Skeletal muscle tissue (tissue), 3 donors: ENCODE measurements at regions not wholly inside any gene's neighbourhood (a gene's known extent, or its start where the extent isn't known, plus 50 kb on each side); places are given as distances from the start of the nearest gene placed in this dataset.
A peak's percentile ranks its signal among the peaks of the same experiment; 100 is the strongest.

ENCODE experiments used
- H3K27ac ChIP-seq: one replicate; pipeline ENCODE4 v1.7.0; 2013; ENCODE audit warnings: mild to moderate bottlenecking, low read depth, low read length, inconsistent platforms
- H3K27me3 ChIP-seq, 3 donors: one replicate each; pipeline ENCODE4 v1.7.0; 2013; ENCODE audit warnings: low read length in 3 of 3; ENCODE audit not compliant: control insufficient read depth in 3 of 3, insufficient read depth in 3 of 3
- H3K36me3 ChIP-seq, 3 donors: one replicate each; pipeline ENCODE4 v1.7.0; 2013; ENCODE audit warnings: low read length in 3 of 3; ENCODE audit not compliant: control insufficient read depth in 3 of 3, insufficient read depth in 3 of 3
- H3K4me1 ChIP-seq, 3 donors: one replicate each; pipeline ENCODE4 v1.7.0; 2013; ENCODE audit warnings: low read length in 3 of 3, mild to moderate bottlenecking in 3 of 3; ENCODE audit not compliant: control insufficient read depth in 3 of 3, insufficient read depth in 3 of 3
- H3K4me3 ChIP-seq, 3 donors: one replicate each; pipeline ENCODE4 v1.7.0; 2013; ENCODE audit warnings: low read length in 3 of 3
- H3K9ac ChIP-seq, 3 donors: one replicate each; pipeline ENCODE4 v1.7.0; 2013; ENCODE audit warnings: low read length in 3 of 3, mild to moderate bottlenecking in 3 of 3, moderate library complexity in 2 of 3, low read depth in 1 of 3
- H3K9me3 ChIP-seq, 3 donors: one replicate each; pipeline ENCODE4 v1.7.0; 2013; ENCODE audit warnings: low read length in 3 of 3; ENCODE audit not compliant: control insufficient read depth in 3 of 3
- donor health status: Osteomylitis.

DNA sequence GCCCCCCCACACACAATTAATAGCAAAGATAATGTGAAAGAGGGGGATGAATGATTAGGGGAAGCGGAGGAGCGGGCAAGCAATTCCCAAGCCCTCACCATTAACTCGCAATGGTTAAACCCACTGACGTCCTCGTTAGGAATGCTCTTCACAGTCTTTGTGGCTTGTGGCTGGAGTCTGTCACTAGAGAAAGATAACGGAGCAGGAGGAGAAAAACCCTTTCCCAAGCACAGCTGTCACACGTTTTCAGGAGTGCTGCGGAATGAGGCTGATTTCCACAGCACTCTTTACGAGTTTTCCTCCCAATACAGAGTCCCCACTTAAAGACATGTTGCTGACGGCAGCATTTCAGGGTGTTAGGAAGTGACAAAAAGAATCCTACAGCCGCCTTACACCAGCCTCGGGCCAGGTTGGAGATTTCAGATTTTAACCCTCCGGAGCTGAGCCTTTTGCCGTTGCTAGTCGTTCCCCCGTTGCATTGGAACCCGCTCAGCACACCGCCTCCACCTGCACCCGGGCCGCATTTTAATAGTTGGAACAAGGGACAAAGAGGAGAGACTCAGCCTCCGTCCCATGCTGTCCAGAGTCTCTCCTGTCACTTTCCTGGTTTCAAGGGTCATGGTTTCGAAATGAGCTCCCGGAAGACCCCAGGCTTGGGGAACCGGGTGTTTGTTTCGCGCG, 92.2 kb downstream of the GEMIN8 start:
- Histone ChIP-seq H3K9me3 (no peaks in the 10 kb centered on the region), H3K4me3 (peak overlapping the region; percentile 33 to 54 (median 41)), H3K9ac (no peak overlapping the region), H3K27me3 (peaks cover 0 to 48% (median 0%) of the 10 kb centered on the region in 3 donors), H3K4me1 (peaks cover 0 to 5% (median 2%) of the 10 kb centered on the region in 3 donors), H3K36me3 (no peaks in the 10 kb centered on the region), H3K27ac (no peak overlapping the region)

DNA sequence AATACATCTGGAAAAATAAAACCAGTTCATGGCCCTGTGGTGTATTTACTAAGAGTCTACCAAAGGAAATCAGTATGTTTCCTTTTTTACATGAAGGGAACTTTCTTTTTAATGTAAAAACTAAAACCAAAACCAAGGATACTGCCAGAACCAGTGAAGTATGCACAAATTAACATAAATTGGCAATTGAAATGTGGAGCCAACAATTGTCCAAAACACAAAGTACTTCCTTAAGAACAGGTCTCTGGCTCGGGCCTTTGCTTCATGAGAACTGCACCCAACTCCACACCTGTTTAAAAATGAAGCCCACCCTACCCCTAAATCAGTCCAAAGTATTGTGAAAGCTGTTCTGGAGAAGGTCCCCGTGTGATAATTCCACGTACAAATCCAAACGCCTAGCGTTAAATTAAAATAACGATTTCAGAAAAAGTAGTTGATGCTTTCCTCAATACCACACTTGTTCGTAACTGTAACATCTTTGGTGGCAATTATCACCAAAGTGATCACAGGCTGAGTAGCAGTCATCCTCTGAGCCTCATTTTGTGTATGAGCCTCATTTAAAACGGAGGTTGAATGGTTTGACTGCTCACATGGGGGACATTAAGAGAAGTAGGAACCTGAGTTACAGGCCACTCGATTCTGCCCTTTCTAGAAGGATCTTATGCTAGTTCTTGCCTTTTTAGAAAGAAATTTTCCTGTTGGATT, 93.0 kb downstream of the GEMIN8 start:
- H3K9me3 ChIP-seq = no peaks in the 10 kb centered on the region
- H3K27ac ChIP-seq = no peak overlapping the region
- no peaks in the 10 kb centered on the region for H3K36me3 ChIP-seq
- H3K9ac ChIP-seq = no peak overlapping the region
- no peak overlapping the region for H3K4me3 ChIP-seq
- H3K4me1 ChIP-seq = peaks cover 0 to 5% (median 2%) of the 10 kb centered on the region in 3 donors
- peaks cover 0 to 48% (median 0%) of the 10 kb centered on the region in 3 donors for H3K27me3 ChIP-seq

- peaks cover 0 to 40% (median 0%) of the 10 kb centered on the region in 3 donors for H3K27me3 ChIP-seq
- H3K36me3 ChIP-seq = no peaks in the 10 kb centered on the region
- peaks cover 0 to 5% (median 2%) of the 10 kb centered on the region in 3 donors for H3K4me1 ChIP-seq
- no peak overlapping the region for H3K27ac ChIP-seq
- H3K9me3 ChIP-seq = no peaks in the 10 kb centered on the region
- no peak overlapping the region for H3K9ac ChIP-seq
- H3K4me3 ChIP-seq = no peak overlapping the region
Measured at GRCh38 chrX:13934731-13935130, 95.0 kb downstream of the GEMIN8 start.

DNA sequence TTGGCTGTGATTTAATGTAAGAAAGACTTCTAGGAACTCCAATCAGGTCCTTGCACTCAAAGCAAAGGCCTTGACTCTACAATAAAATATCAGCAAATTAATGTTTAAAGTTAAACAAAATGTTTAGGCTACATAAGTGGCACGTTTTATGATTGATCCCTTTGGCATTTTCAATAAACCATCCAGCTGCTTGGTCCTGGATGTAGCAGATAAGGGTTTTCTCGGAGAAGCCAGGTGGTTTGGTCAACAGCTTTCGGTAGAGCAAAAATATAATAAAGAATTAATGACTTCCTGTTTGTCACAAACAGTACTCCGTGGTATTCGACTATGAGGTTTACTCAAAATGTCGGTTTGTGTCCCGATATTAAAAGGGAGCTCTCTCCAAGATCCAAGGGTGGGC, 95.8 kb downstream of the GEMIN8 start:
- Histone ChIP-seq H3K4me3 (no peak overlapping the region), H3K4me1 (peaks cover 0 to 5% (median 2%) of the 10 kb centered on the region in 3 donors), H3K27ac (no peak overlapping the region), H3K9ac (no peak overlapping the region), H3K27me3 (peaks cover 0 to 31% (median 0%) of the 10 kb centered on the region in 3 donors), H3K9me3 (no peaks in the 10 kb centered on the region), H3K36me3 (no peaks in the 10 kb centered on the region)

DNA sequence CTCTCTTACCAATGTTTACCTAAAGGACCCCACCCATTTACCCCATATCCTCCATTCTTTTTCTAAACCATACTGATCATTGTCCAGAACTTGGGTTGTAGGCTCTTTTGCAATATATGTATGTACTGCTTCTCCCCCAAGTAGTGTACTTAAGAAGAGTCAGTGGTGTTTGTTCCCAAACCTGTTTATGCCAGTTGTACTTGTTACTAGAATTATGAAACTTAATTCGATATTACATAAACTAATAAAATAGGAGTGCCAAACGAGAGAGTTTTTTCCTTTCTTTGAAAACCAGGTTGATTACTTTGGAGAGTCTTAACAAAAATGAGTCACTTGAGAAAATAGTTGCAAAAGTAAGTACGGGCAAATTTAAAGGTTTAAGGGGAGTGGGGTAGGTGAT, 96.3 kb downstream of the GEMIN8 start:
- H3K4me3 ChIP-seq = no peak overlapping the region
- no peaks in the 10 kb centered on the region for H3K9me3 ChIP-seq
- H3K36me3 ChIP-seq = no peaks in the 10 kb centered on the region
- H3K4me1 ChIP-seq = peaks cover 0 to 5% (median 2%) of the 10 kb centered on the region in 3 donors
- peaks cover 0 to 30% (median 0%) of the 10 kb centered on the region in 3 donors for H3K27me3 ChIP-seq
- no peak overlapping the region for H3K27ac ChIP-seq
- H3K9ac ChIP-seq = no peak overlapping the region

GRCh38 chrX:13932416-13932815, 97.3 kb downstream of the GEMIN8 start:
- H3K9ac ChIP-seq = no peak overlapping the region
- no peak overlapping the region for H3K4me3 ChIP-seq

DNA sequence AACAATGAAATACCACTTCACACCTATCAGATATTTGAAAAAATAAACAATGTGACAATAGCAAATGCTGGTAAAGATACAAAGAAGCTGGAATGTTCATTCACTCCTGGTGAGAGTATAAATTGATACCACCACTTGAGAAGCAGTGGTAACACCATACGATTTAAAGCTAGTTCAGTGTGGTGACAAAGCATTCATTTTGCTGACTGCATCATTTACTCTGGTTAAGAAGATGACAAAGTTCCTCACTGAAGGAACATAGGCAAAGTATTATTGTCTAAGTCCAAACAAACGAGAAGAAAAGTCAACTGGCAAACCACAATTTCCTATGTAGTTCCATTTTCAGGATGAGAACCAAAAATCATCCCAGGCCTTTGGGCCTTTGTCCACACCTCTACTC, 102.5 kb downstream of the GEMIN8 start:
- Histone ChIP-seq H3K27me3 (no peaks in the 10 kb centered on the region), H3K4me1 (no peaks in the 10 kb centered on the region), H3K9ac (no peak overlapping the region), H3K9me3 (no peaks in the 10 kb centered on the region), H3K36me3 (no peaks in the 10 kb centered on the region), H3K4me3 (no peak overlapping the region), H3K27ac (no peak overlapping the region)

More at GRCh38 chrX:13932416-13932815, 97.3 kb downstream of the GEMIN8 start:
- Histone ChIP-seq H3K4me1 (peaks cover 0 to 5% (median 0%) of the 10 kb centered on the region in 3 donors), H3K27me3 (peaks cover 0 to 22% (median 0%) of the 10 kb centered on the region in 3 donors), H3K27ac (no peak overlapping the region), H3K9me3 (no peaks in the 10 kb centered on the region), H3K36me3 (no peaks in the 10 kb centered on the region)

DNA sequence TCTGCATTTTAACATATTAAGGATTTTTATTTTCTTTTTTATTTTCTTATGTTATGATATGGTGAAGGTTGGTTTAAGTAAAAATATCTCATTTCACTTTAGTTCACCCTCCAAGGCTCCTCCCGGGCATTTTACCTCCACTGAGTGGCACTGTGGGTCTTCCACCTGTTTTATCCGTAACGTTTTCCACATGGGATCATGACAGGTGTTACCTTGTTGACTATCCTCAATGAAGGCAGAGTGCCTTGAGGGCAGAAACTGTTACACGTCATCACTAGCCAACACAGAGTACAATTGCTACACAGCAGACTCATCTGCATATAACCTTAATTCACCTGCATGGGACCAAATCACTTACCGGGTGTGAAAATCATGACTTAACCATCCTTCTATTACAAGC, 105.8 kb downstream of the GEMIN8 start:
- H3K36me3 ChIP-seq = no peaks in the 10 kb centered on the region
- no peak overlapping the region for H3K4me3 ChIP-seq
- no peaks in the 10 kb centered on the region for H3K9me3 ChIP-seq
- H3K4me1 ChIP-seq = no peaks in the 10 kb centered on the region
- H3K9ac ChIP-seq = no peak overlapping the region
- no peaks in the 10 kb centered on the region for H3K27me3 ChIP-seq
- H3K27ac ChIP-seq = no peak overlapping the region

- Histone ChIP-seq H3K9ac (no peak overlapping the region), H3K27ac (no peak overlapping the region), H3K27me3 (no peaks in the 10 kb centered on the region), H3K4me1 (no peaks in the 10 kb centered on the region), H3K4me3 (no peak overlapping the region), H3K36me3 (no peaks in the 10 kb centered on the region), H3K9me3 (no peaks in the 10 kb centered on the region)
Measured at GRCh38 chrX:13923289-13923688, 106.4 kb upstream of the GPM6B start.

GRCh38 chrX:13917507-13917906, 100.6 kb upstream of the GPM6B start:
- Histone ChIP-seq H3K27ac (no peak overlapping the region), H3K36me3 (no peaks in the 10 kb centered on the region), H3K4me3 (no peak overlapping the region), H3K27me3 (peaks cover 0 to 3% (median 0%) of the 10 kb centered on the region in 3 donors), H3K9ac (no peak overlapping the region), H3K9me3 (no peaks in the 10 kb centered on the region), H3K4me1 (no peaks in the 10 kb centered on the region)
